Forelimb muscle (tissue), 1 donor: ENCODE measurements at regions not wholly inside any gene's neighbourhood (a gene's known extent, or its start where the extent isn't known, plus 50 kb on each side); places are given as distances from the start of the nearest gene placed in this dataset.
"Not testable (repeated sequence)": the region's sequence is repeated elsewhere in the genome, so short reads cannot be mapped to it uniquely, and the experiment has no call there.

Source experiments
- DNase-seq: peaks from one replicate; pipeline ENCODE4 v3.0.0-alpha.2; 2013; ENCODE audit warnings: low read depth

GRCh38 chr11:45000918-45001317 lies 50.2 kb upstream of the TP53I11 start:
- no peak for DNase-seq

- no peak for DNase-seq
Observed at GRCh38 chr11:45001466-45002165, 50.9 kb upstream of the TP53I11 start.

- no peak for DNase-seq
Observed at GRCh38 chr11:45005106-45005505, 54.4 kb upstream of the TP53I11 start.

GRCh38 chr11:45007011-45007410 lies 56.3 kb upstream of the TP53I11 start:
- no peak for DNase-seq

- not testable (repeated sequence) for DNase-seq
Observed at GRCh38 chr11:45015983-45016382, 65.3 kb upstream of the TP53I11 start.

GRCh38 chr11:45016446-45016845 lies 65.8 kb upstream of the TP53I11 start:
- not testable (repeated sequence) for DNase-seq

GRCh38 chr11:45017329-45017728 lies 66.6 kb upstream of the TP53I11 start:
- DNase-seq: no peak

- DNase-seq: no peak
Observed at GRCh38 chr11:45021001-45021400, 70.3 kb upstream of the TP53I11 start.

GRCh38 chr11:45021692-45022141 lies 71.0 kb upstream of the TP53I11 start:
- peak; percentile 72 for DNase-seq

- no peak for DNase-seq
Observed at GRCh38 chr11:45022294-45023064, 71.8 kb upstream of the TP53I11 start.

GRCh38 chr11:45023065-45023365 lies 72.3 kb upstream of the TP53I11 start:
- no peak for DNase-seq

- no peak for DNase-seq
Observed at GRCh38 chr11:45024316-45024715, 73.6 kb upstream of the TP53I11 start.

GRCh38 chr11:45024846-45025588 lies 74.3 kb upstream of the TP53I11 start:
- DNase-seq: no peak

GRCh38 chr11:45025716-45026492 lies 75.2 kb upstream of the TP53I11 start:
- peak; percentile 69 for DNase-seq

GRCh38 chr11:45026835-45027234 lies 76.2 kb upstream of the TP53I11 start:
- no peak for DNase-seq

- no peak for DNase-seq
Observed at GRCh38 chr11:45027312-45027711, 76.6 kb upstream of the TP53I11 start.

GRCh38 chr11:45028911-45029682 lies 78.4 kb upstream of the TP53I11 start:
- no peak for DNase-seq

- no peak for DNase-seq
Observed at GRCh38 chr11:45030778-45031177, 80.1 kb upstream of the TP53I11 start.

- DNase-seq: no peak
Observed at GRCh38 chr11:45031912-45032519, 81.3 kb upstream of the TP53I11 start.

GRCh38 chr11:45035413-45035812 lies 84.7 kb upstream of the TP53I11 start:
- no peak for DNase-seq

GRCh38 chr11:45036010-45036409 lies 85.3 kb upstream of the TP53I11 start:
- no peak for DNase-seq
